GM12873 (cell line): ENCODE measurements at regions not wholly inside any gene's neighbourhood (a gene's known extent, or its start where the extent isn't known, plus 50 kb on each side); places are given as distances from the start of the nearest gene placed in this dataset.

Source experiments
- TF ChIP-seq, protein P1 (sequence below): IDR thresholded peaks from 2 replicates; pipeline ENCODE4 v1.5.1; 2012; ENCODE audit warnings: low read depth, mild to moderate bottlenecking, moderate library complexity, low read length, control low read depth; ENCODE audit not compliant: insufficient read depth; ENCODE audit errors: missing control alignments

DNA sequence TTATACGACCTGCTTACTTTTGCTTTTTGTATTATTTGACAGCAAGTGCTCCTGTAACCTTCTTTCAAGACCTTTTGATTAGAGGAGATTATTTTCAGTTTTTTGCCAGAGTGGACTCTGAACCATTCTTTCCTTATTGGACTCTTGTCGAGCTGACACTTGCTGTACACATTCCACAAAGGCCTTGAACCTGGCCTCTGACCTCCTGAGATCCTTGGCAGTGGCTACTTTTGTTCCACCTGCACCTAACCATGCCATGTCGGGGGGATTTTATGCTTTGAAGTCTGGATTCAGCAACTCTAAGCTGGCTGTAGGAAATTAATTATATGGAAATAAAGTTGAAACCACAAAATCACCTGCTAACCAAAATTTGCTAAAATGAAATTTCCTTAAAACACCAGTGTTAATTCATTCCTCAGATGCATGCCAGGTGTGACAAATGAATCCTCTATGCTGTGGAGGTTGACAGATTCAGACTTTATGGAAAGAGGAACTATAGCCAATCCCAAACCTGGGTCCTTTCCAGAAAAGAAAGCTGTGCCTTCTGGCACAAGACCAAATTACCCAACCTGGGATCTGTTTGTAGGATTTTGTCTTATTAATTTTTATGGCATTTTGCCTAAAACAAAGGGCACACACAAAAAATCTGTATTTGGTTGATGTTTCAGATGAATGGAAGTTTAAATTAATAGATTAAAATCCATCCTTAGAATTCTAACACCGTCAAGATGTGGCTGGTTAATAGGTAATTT is 110.4 kb downstream of the CDC42EP3 start:
- TF ChIP-seq, protein P1, sequence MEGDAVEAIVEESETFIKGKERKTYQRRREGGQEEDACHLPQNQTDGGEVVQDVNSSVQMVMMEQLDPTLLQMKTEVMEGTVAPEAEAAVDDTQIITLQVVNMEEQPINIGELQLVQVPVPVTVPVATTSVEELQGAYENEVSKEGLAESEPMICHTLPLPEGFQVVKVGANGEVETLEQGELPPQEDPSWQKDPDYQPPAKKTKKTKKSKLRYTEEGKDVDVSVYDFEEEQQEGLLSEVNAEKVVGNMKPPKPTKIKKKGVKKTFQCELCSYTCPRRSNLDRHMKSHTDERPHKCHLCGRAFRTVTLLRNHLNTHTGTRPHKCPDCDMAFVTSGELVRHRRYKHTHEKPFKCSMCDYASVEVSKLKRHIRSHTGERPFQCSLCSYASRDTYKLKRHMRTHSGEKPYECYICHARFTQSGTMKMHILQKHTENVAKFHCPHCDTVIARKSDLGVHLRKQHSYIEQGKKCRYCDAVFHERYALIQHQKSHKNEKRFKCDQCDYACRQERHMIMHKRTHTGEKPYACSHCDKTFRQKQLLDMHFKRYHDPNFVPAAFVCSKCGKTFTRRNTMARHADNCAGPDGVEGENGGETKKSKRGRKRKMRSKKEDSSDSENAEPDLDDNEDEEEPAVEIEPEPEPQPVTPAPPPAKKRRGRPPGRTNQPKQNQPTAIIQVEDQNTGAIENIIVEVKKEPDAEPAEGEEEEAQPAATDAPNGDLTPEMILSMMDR = no peak

DNA sequence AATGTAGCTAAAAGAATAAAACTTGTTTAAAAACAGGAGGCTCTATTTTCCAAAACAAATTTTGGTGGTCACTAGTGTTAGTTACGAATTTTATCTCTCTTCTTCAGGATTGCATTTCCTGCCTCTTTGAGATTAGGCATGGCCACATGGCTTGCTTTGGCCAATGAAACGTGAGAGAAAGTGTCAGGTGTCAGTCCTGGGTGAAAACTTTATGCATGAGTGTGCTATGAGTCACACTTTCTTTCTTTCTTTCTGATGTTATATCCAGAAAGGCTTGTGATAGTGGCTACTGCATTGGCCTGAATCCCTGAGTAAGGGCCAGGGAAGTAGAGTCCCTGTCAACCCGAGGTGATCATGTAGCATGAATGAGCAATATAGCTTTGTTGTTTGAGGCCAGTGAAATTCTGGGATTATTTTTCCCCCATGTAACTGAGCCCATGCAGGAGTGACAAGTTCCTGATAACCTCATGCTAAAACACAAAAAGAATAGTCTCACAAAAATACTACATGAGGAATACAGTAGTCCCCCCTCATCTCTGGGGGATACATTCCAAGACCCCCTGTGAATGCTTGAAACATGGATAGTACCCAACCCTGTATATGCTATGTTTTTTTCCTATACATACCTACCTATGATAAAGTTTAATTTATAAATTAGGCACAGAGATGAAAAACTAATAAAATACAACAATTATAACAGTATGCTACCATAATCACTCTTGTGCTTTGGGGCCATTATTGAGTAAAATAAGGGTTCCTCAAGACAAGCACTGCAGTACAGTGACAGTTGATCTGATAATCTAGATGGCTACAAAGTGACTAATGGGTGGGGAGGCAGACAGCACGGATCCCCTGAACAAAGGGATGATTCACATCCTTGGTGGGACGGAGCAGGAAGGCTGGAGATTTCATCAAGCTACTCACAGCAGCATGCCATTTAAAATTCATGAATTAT is 109.5 kb downstream of the CDC42EP3 start:
- TF ChIP-seq, protein P1 = no peak

- TF ChIP-seq, protein P1 = no peak
Measured at GRCh38 chr2:37563375-37564015, 107.9 kb downstream of the CDC42EP3 start.

- TF ChIP-seq, protein P1 = no peak
Measured at GRCh38 chr2:37564356-37564755, 107.1 kb downstream of the CDC42EP3 start.

GRCh38 chr2:37566517-37566981 is 104.9 kb downstream of the CDC42EP3 start:
- TF ChIP-seq, protein P1 = no peak

DNA sequence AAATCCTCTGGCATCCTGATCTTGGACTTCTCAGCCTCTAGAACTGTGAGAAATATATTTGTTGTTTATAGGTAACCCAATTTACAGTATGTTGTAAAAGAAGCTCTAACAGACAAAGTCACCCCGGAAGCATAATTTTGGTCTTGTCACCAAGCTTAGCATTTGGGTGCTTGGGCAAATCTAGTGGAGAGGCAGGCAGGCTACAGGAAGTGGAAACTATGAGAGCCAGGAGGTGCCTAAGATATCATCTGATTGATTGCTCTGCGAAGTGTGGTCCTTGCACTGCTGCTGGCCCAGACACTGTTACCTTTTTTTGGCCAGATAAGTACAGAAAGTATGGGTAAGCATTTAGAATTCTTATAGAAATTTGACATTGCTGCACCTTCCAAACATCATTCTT is 102.9 kb downstream of the CDC42EP3 start:
- TF ChIP-seq, protein P1 = no peak
